Choroid plexus epithelial cell (primary cell): ENCODE measurements at regions not wholly inside any gene's neighbourhood (a gene's known extent, or its start where the extent isn't known, plus 50 kb on each side); places are given as distances from the start of the nearest gene placed in this dataset.

Experiments
- DNase-seq: peaks from one replicate; pipeline ENCODE4 v3.0.0-alpha.2; 2010; ENCODE audit warnings: low read depth
- H3K4me3 ChIP-seq: 2 replicates; pipeline ENCODE4 v1.5.1; 2011; ENCODE audit warnings: low read depth, mild to moderate bottlenecking, control low read depth, low read length, moderate library complexity
- TF ChIP-seq, protein P1 (sequence below): conservative IDR thresholded peaks from 2 replicates; pipeline ENCODE4 v1.5.1; 2011; ENCODE audit warnings: low read depth, mild to moderate bottlenecking, control low read depth, inconsistent platforms, low read length, moderate library complexity

DNA sequence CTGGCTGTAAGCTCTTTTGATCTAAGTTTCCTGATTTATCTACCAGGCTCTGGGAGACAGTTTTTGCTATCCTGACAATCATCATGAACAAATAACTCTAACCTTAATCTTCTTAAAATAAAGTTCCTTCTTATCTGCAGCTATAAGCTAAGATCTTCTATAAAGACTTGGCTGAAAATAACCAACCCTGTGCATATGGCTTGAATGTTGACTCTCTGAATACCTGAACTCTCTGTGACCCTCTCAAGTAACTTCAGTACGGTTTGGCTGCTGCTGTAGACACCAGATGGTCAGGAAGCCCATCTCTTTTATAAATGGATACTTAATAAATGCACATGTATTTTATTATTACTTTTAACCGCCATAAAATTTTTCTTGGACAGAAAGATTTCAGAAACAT lies 412.4 kb upstream of the CBLB start:
- no peak overlapping the region for H3K4me3 ChIP-seq
- peak; percentile 73 for DNase-seq
- TF ChIP-seq, protein P1, sequence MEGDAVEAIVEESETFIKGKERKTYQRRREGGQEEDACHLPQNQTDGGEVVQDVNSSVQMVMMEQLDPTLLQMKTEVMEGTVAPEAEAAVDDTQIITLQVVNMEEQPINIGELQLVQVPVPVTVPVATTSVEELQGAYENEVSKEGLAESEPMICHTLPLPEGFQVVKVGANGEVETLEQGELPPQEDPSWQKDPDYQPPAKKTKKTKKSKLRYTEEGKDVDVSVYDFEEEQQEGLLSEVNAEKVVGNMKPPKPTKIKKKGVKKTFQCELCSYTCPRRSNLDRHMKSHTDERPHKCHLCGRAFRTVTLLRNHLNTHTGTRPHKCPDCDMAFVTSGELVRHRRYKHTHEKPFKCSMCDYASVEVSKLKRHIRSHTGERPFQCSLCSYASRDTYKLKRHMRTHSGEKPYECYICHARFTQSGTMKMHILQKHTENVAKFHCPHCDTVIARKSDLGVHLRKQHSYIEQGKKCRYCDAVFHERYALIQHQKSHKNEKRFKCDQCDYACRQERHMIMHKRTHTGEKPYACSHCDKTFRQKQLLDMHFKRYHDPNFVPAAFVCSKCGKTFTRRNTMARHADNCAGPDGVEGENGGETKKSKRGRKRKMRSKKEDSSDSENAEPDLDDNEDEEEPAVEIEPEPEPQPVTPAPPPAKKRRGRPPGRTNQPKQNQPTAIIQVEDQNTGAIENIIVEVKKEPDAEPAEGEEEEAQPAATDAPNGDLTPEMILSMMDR = no peak

DNA sequence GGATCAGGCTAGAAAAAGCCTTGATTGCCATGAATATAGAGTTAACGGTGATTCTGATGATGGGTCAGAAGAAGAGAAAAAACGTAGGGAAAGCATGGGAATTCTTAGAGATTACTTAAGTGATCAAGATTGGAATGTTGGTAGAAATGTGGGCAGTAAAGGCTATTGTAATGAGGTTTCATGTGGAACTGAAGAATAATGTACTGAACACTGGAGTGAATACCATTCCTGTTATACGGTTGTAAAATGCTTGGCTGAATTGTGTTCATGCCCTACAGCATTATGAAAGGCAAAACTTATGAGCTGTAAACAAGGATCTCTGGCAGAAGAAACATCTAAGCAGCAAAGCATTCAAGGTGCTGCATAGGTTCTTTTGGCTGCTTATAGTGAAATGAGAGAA lies 414.1 kb upstream of the CBLB start:
- no peak overlapping the region for H3K4me3 ChIP-seq
- TF ChIP-seq, protein P1 = no peak
- DNase-seq = no peak

DNA sequence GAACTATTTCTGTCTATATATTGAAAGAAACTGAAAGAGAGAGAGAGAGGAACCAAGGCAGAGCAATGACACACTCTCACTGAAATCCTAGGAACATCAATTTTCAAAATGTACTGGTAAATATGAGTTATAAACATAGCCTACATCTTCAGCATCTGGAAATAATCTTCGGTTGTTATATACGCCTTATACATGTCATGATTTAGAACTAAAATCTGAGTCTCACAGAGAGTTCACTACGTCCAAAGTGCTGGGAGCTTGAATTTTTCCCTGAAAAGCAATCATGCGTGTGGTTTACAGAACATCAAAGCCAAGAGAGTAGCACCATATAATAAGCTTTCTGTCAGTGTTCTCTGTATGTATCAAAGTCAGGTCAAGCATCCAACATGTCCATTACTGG lies 420.0 kb upstream of the CBLB start:
- TF ChIP-seq, protein P1 = no peak
- no peak overlapping the region for H3K4me3 ChIP-seq
- no peak for DNase-seq

DNA sequence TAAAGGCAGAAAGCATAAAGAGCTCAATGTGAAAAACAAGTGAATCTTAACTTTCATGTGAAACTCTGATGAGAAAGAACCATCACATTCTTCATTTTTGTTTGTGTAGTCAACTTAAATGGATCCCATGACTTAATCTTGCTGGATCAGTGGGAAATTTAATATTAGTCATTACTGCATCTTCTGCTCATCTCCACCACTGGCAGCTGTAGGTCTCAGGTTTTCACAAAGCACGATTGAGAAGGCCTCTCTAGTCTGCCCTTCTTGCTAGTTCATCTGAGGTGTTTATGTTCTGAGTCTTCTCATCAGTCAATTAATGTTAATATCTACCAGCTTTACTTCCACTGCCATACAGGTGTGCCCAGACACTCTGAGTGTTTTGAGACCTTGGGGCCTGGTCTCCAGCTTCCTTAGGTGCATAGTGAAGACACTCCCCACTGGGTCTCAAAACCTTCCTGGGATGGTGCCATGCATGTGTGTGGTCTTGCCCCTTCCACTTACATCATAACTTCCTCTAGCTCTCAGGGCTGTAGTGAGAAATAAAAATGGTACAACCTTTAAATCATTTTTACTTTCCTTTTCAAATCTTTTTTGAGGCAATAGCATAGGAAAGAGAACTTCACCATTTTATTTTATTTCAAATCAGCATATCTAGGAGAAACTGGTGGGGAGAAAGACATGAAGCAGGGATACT lies 421.6 kb upstream of the CBLB start:
- TF ChIP-seq, protein P1 = no peak
- DNase-seq = no peak
- H3K4me3 ChIP-seq = no peak overlapping the region

DNA sequence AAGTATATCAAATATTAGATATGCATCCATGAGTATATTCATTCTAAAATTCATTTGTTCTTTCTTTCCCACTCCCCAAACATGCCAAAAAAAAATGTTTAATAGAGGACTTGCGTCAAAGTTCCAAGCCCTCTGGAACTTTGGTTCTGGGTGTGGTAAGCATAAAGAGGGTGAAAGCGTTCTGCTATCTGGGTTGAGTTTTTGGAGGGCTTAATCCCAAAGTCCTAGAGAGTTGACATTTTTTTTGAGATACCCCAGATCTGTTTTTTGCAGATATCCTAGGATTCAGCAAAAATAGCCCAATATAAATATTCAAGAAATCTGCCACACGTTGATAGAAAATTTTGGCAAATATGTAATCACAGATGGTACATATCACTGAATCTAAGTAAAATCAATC lies 424.3 kb upstream of the CBLB start:
- TF ChIP-seq, protein P1 = no peak
- no peak for DNase-seq
- no peak overlapping the region for H3K4me3 ChIP-seq

DNA sequence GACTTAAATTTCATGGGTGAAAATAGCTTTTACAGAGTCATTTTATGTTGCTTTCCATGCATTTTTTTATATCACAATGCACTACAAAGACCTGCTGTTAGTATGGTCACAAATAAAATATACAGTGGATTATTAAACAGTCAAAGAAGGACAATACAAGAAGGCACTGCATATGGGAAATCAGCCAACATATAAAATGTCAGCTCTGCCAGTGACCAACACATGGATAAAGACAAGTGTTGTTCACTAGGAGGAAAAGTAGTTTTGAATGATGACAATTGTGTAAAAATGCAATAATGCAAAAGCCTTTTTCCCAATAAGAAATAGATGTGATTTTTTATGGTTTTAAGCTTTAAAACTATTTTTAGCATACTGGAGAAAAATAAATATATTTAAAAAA lies 425.3 kb upstream of the CBLB start:
- TF ChIP-seq, protein P1 = no peak
- DNase-seq = no peak
- no peak overlapping the region for H3K4me3 ChIP-seq

DNA sequence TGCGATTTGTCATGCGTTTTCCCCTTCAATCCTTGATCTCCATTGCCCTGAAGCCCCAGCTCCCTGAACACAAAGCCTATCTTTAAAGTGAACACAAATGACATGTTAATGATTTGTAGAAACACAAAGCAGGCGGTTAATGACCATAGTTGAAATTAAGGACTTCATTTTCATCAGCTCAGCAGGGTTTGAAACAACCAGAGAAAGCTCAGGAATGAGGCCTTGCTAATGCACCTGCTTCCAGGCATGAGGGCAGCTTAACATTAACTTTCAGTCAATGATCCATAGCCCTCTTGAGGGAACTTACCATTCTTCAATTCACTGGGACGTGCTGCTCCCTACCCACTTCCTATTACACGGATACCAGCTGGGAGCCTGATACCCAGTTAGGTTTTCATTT lies 427.2 kb upstream of the CBLB start:
- no peak overlapping the region for H3K4me3 ChIP-seq
- DNase-seq = no peak
- TF ChIP-seq, protein P1 = no peak
